ENCODE measurements at regions not wholly inside any gene's neighbourhood (a gene's known extent, or its start where the extent isn't known, plus 50 kb on each side); places are given as distances from the start of the nearest gene placed in this dataset.

DNA sequence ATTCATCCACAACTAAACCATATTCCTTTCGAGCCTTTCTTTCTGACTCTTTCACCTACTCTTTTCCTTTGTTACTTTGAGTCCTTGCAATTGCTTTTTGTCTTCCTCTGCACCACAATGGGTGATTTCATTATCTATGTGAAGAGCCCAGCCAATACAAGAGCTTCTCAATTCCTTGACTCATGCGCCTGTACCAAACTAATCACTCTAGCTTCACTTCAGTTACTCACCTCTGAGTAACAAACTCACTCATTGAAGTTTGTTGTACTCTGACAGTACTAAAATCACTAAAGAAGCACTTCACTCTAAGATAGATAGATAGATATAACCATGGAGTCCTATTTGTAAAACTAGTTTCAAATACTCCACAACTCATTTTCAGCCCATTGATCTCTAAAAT is 191.7 kb upstream of the EPHA5 start:
- TF ChIP-seq, protein P1, sequence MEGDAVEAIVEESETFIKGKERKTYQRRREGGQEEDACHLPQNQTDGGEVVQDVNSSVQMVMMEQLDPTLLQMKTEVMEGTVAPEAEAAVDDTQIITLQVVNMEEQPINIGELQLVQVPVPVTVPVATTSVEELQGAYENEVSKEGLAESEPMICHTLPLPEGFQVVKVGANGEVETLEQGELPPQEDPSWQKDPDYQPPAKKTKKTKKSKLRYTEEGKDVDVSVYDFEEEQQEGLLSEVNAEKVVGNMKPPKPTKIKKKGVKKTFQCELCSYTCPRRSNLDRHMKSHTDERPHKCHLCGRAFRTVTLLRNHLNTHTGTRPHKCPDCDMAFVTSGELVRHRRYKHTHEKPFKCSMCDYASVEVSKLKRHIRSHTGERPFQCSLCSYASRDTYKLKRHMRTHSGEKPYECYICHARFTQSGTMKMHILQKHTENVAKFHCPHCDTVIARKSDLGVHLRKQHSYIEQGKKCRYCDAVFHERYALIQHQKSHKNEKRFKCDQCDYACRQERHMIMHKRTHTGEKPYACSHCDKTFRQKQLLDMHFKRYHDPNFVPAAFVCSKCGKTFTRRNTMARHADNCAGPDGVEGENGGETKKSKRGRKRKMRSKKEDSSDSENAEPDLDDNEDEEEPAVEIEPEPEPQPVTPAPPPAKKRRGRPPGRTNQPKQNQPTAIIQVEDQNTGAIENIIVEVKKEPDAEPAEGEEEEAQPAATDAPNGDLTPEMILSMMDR (conservative IDR thresholded peaks at IDR 0.05 in 1 of 2, IDR thresholded peaks at IDR 0.05 in 1 of 2; ENCODE audit: extremely low read depth in 1 of 2, insufficient read depth in 1 of 2, low read depth in 1 of 2, low read length in 2 of 2), result no peak
- TF ChIP-seq EZH2 (IDR thresholded peaks at IDR 0.05; ENCODE audit: borderline replicate concordance, low read length), result no peak
